WI38 (cell line): ENCODE measurements at regions not wholly inside any gene's neighbourhood (a gene's known extent, or its start where the extent isn't known, plus 50 kb on each side); places are given as distances from the start of the nearest gene placed in this dataset.

Experiments
- H3K4me3 ChIP-seq: 2 replicates; pipeline ENCODE4 v1.5.1; 2011; ENCODE audit warnings: low read depth, mild to moderate bottlenecking, control low read depth, low read length
- CTCF ChIP-seq: IDR thresholded peaks from 2 replicates; pipeline ENCODE4 v1.5.1; 2012; ENCODE audit warnings: low read depth, mild to moderate bottlenecking, control low read depth, low read length

- TF ChIP-seq CTCF: no peak
- H3K4me3 ChIP-seq: no peak overlapping the region
Measured at GRCh38 chr13:78802912-78803311, 144.0 kb upstream of the OBI1 start.

GRCh38 chr13:78787190-78787589, 128.2 kb upstream of the OBI1 start:
- H3K4me3 ChIP-seq: no peak overlapping the region
- TF ChIP-seq CTCF: no peak

- H3K4me3 ChIP-seq: no peak overlapping the region
- TF ChIP-seq CTCF: no peak
Measured at GRCh38 chr13:78786459-78786858, 127.5 kb upstream of the OBI1 start.

- TF ChIP-seq CTCF: no peak
- H3K4me3 ChIP-seq: no peak overlapping the region
Measured at GRCh38 chr13:78785764-78786163, 126.8 kb upstream of the OBI1 start.

GRCh38 chr13:78784014-78784750, 125.2 kb upstream of the OBI1 start:
- no peak for TF ChIP-seq CTCF
- H3K4me3 ChIP-seq: no peak overlapping the region

- no peak overlapping the region for H3K4me3 ChIP-seq
- TF ChIP-seq CTCF: no peak
Measured at GRCh38 chr13:78780708-78781107, 121.8 kb upstream of the OBI1 start.

- TF ChIP-seq CTCF: no peak
Measured at GRCh38 chr13:78779608-78780007, 120.7 kb upstream of the OBI1 start.

More at GRCh38 chr13:78779608-78780007, 120.7 kb upstream of the OBI1 start:
- no peak overlapping the region for H3K4me3 ChIP-seq
